Tibial nerve (tissue), 3 donors: ENCODE measurements at regions not wholly inside any gene's neighbourhood (a gene's known extent, or its start where the extent isn't known, plus 50 kb on each side); places are given as distances from the start of the nearest gene placed in this dataset.

ENCODE experiments used
- POLR2A ChIP-seq, 2 donors: fragments of 450-650 bp; IDR thresholded peaks; one replicate each; pipeline ENCODE4 v1.6.1; 2017; ENCODE audit warnings: antibody characterized with exemption in 2 of 2, mild to moderate bottlenecking in 2 of 2, moderate library complexity in 2 of 2
- TF ChIP-seq, protein P1 (sequence below), 5 experiments: fragments of 200-600 bp in 3 of 5; fragments of 450-650 bp in 2 of 5; sonication (generic) in 3 of 5; IDR thresholded peaks; one replicate each; pipeline ENCODE4 v1.5.1; 2016 to 2019; ENCODE audit warnings: antibody characterized with exemption in 5 of 5, mild to moderate bottlenecking in 3 of 5, moderate library complexity in 2 of 5

DNA sequence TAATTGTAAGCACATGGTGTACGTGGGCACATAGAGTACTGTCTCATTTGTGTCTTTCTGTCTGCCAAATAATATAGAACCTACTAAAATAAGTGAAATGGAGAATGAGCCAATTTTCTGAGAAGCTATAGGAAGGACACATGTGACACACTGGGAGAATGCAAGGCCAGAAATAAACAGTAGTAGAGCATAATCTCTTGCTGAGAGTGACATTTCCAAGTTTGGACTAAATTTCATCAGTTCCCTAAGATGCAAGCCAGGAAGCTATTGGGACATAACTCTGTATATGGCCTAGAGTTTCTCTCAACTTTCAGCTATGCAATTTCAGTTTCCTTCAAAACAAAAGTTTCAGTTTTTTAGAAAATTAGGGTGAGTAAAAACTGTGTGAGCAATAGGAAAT lies 638.7 kb downstream of the PCDH18 start:
- TF ChIP-seq, protein P1, sequence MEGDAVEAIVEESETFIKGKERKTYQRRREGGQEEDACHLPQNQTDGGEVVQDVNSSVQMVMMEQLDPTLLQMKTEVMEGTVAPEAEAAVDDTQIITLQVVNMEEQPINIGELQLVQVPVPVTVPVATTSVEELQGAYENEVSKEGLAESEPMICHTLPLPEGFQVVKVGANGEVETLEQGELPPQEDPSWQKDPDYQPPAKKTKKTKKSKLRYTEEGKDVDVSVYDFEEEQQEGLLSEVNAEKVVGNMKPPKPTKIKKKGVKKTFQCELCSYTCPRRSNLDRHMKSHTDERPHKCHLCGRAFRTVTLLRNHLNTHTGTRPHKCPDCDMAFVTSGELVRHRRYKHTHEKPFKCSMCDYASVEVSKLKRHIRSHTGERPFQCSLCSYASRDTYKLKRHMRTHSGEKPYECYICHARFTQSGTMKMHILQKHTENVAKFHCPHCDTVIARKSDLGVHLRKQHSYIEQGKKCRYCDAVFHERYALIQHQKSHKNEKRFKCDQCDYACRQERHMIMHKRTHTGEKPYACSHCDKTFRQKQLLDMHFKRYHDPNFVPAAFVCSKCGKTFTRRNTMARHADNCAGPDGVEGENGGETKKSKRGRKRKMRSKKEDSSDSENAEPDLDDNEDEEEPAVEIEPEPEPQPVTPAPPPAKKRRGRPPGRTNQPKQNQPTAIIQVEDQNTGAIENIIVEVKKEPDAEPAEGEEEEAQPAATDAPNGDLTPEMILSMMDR (IDR thresholded peaks at IDR 0.05), result no peak
- TF ChIP-seq POLR2A (IDR thresholded peaks at IDR 0.05), result no peak
